Suprapubic skin (tissue), 3 donors: ENCODE measurements at regions not wholly inside any gene's neighbourhood (a gene's known extent, or its start where the extent isn't known, plus 50 kb on each side); places are given as distances from the start of the nearest gene placed in this dataset.

Source experiments
- CTCF ChIP-seq, 2 donors: fragments of 200-600 bp in 1 of 2; fragments of 450-650 bp in 1 of 2; sonication (generic) in 1 of 2; IDR thresholded peaks; one replicate each; pipeline ENCODE4 v1.5.1; 2016 to 2019; ENCODE audit warnings: antibody characterized with exemption in 2 of 2, mild to moderate bottlenecking in 1 of 2, moderate library complexity in 1 of 2
- EP300 ChIP-seq: sonication (generic); formaldehyde crosslinking; IDR thresholded peaks from one replicate; pipeline ENCODE4 v1.6.1; 2017; ENCODE audit warnings: antibody characterized with exemption
- POLR2A ChIP-seq, 2 donors: fragments of 450-650 bp; IDR thresholded peaks; one replicate each; pipeline ENCODE4 v1.6.1; 2017; ENCODE audit warnings: antibody characterized with exemption in 2 of 2, mild to moderate bottlenecking in 2 of 2, moderate library complexity in 2 of 2

- TF ChIP-seq CTCF (IDR thresholded peaks at IDR 0.05) = no peak
- TF ChIP-seq EP300 = no peak
- no peak for TF ChIP-seq POLR2A (IDR thresholded peaks at IDR 0.05)
These were observed 50.6 kb upstream of the MPEG1 start for GRCh38 chr11:59263225-59263894.
